Inferior parietal cortex (tissue), 1 donor: ENCODE measurements at regions not wholly inside any gene's neighbourhood (a gene's known extent, or its start where the extent isn't known, plus 50 kb on each side); places are given as distances from the start of the nearest gene placed in this dataset.

ENCODE experiments used
- DNase-seq: peaks from one replicate; pipeline ENCODE4 v3.0.0-alpha.2; 2016; ENCODE audit errors: extremely low spot score

DNA sequence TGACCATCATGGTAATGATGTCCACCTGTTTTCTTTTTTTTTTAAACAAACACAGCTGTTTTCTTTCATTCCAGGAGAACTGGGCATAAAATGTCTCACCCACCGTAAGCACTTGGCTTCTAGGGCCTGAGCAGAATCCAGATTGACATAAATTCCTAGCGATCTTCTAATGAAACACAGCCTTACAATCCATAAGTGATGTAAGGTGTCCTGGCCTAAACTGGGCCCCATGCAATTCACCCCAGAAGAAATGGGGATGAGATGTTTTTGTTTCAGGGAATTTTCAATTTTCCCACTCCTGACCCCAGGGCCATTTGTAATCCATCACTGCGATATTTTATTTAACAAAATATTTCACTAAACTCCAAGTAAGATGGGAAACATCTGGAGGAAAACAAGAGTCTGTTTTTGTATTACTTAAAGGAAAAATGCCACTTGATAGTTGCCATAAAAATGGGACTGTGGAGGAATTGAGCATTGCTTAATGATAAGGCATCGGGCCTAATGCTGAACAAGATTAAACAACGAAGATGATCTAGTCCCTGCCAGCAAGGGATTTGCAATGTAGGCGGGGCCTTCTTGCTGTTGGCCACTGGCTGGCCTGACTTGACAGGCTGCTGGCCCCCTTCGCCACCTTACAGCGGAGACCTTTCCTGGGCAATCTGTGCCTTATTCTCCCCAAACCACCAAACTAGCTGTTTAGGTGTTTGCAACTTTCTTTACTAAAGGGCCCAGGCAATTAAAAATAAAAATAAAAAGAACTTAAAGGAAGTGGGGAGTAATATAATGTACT is 183.7 kb downstream of the CD109 start:
- no peak for DNase-seq

DNA sequence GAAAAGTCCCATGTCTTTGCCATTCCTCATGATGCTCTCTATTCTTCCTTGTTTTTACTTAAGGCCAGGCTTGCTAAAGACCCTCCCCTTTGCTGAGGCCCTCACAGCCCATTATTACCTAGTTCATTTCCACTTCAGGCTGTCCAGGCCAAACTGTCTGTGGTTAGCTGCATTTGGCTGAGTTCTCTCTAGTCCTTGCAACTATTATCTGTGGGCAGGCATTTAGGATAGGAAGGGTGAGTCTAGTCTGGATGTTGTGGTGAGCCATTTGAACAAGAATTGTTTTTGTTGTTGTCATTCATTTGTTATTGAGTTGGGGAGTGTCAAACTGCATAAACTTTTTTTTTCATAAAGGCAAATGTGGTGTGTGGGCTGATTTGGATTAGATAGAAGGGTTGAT is 182.4 kb downstream of the CD109 start:
- DNase-seq = no peak
